Nephron progenitor cell (in vitro differentiated cells): ENCODE measurements at regions not wholly inside any gene's neighbourhood (a gene's known extent, or its start where the extent isn't known, plus 50 kb on each side); places are given as distances from the start of the nearest gene placed in this dataset.

Experiments
- DNase-seq: peaks from one replicate; pipeline ENCODE4 v3.0.0; 2021
- H3K27ac Mint-ChIP-seq: 2 replicates; pipeline ENCODE4 v1.8.0; 2021; ENCODE audit warnings: mild to moderate bottlenecking, moderate library complexity, mixed read lengths
- H3K27me3 Mint-ChIP-seq: 2 replicates; pipeline ENCODE4 v1.8.0; 2021; ENCODE audit warnings: mild to moderate bottlenecking, low read depth, mixed read lengths; ENCODE audit not compliant: poor library complexity
- H3K36me3 Mint-ChIP-seq: 2 replicates; pipeline ENCODE4 v1.8.0; 2021; ENCODE audit warnings: low read depth, mixed read lengths
- H3K4me1 Mint-ChIP-seq: 2 replicates; pipeline ENCODE4 v1.8.0; 2021; ENCODE audit warnings: mixed read lengths
- H3K4me3 Mint-ChIP-seq: 2 replicates; pipeline ENCODE4 v1.8.0; 2021; ENCODE audit warnings: mild to moderate bottlenecking, moderate library complexity, mixed read lengths
- H3K9me3 Mint-ChIP-seq: 2 replicates; pipeline ENCODE4 v1.8.0; 2021; ENCODE audit warnings: mild to moderate bottlenecking, moderate library complexity, mixed read lengths
- TF ChIP-seq, protein P1 (sequence below): fragments of 200-600 bp; sonication (generic); IDR thresholded peaks from 2 replicates; pipeline ENCODE4 v1.5.0; 2021; ENCODE audit warnings: antibody characterized with exemption

DNA sequence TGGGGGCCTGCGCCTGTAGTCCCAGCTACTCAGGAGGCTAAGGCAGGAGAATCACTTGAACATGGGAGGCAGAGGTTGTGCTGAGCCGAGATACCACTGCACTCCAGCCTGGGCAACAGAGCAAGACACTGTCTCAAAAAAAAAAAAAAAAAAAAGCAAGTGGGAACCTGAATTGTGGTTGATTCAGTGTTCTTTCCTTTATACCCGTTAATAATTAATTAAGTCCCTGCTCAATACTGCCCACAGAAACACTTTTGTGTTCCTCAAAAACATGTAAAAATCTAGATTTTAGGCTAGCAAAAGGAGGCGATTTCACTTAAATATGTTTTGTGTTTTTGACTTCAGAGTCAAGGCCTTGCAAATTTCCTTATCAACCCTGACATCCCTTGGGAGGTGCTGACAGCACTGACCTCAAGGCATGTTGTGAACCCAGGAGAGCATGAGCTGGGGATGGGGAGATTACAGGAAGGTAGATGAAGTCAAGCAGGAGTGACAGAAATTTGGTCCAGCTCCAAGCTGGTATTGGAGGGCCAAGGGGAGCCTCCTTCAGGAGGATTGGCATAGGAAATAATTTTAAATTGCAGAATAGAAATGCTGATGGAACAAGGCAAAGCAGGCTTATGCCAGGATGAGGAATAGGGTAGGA lies 89.0 kb upstream of the PNPT1 start:
- Mint-ChIP-seq H3K27me3 (peaks cover 4% of the 10 kb centered on the region), H3K4me3 (no peak overlapping the region), H3K9me3 (no peaks in the 10 kb centered on the region), H3K36me3 (no peaks in the 10 kb centered on the region), H3K4me1 (no peaks in the 10 kb centered on the region), H3K27ac (no peak overlapping the region)
- no peak for DNase-seq
- TF ChIP-seq, protein P1, sequence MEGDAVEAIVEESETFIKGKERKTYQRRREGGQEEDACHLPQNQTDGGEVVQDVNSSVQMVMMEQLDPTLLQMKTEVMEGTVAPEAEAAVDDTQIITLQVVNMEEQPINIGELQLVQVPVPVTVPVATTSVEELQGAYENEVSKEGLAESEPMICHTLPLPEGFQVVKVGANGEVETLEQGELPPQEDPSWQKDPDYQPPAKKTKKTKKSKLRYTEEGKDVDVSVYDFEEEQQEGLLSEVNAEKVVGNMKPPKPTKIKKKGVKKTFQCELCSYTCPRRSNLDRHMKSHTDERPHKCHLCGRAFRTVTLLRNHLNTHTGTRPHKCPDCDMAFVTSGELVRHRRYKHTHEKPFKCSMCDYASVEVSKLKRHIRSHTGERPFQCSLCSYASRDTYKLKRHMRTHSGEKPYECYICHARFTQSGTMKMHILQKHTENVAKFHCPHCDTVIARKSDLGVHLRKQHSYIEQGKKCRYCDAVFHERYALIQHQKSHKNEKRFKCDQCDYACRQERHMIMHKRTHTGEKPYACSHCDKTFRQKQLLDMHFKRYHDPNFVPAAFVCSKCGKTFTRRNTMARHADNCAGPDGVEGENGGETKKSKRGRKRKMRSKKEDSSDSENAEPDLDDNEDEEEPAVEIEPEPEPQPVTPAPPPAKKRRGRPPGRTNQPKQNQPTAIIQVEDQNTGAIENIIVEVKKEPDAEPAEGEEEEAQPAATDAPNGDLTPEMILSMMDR = no peak

GRCh38 chr2:55781542-55781941 lies 87.9 kb upstream of the PNPT1 start:
- Mint-ChIP-seq H3K36me3 (no peaks in the 10 kb centered on the region), H3K27ac (no peak overlapping the region), H3K4me1 (no peaks in the 10 kb centered on the region), H3K9me3 (no peaks in the 10 kb centered on the region), H3K4me3 (no peak overlapping the region), H3K27me3 (peaks cover 4% of the 10 kb centered on the region)
- no peak for DNase-seq
- TF ChIP-seq, protein P1 = no peak

DNA sequence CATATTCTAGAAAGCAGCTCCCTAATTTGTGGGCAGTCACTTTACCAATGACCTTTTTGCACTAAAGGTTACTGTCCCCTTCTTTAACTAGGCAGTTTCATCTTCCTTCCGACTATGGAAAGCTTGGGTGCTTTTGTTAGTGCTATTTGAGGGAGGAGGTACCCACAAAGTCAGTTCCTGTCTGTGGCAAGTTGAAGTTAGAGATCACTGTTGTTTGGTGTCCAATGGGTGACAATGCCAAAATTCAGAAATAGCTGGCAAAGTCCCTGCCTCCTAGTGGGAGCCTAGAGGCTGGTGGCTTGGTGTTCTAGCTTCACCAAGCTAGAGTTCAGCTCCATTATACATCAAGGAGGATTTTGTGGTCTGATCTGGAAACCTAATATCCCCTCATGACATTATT lies 87.1 kb upstream of the PNPT1 start:
- no peak overlapping the region for H3K27ac Mint-ChIP-seq
- peaks cover 4% of the 10 kb centered on the region for H3K27me3 Mint-ChIP-seq
- H3K36me3 Mint-ChIP-seq = no peaks in the 10 kb centered on the region
- TF ChIP-seq, protein P1 = no peak
- no peaks in the 10 kb centered on the region for H3K4me1 Mint-ChIP-seq
- DNase-seq = no peak
- H3K4me3 Mint-ChIP-seq = no peak overlapping the region
- no peaks in the 10 kb centered on the region for H3K9me3 Mint-ChIP-seq

GRCh38 chr2:55779459-55780421 lies 86.1 kb upstream of the PNPT1 start:
- TF ChIP-seq, protein P1 = no peak
- peaks cover 7% of the 10 kb centered on the region for H3K9me3 Mint-ChIP-seq
- H3K27ac Mint-ChIP-seq = no peak overlapping the region
- H3K36me3 Mint-ChIP-seq = peaks cover 5% of the 10 kb centered on the region
- no peaks in the 10 kb centered on the region for H3K4me1 Mint-ChIP-seq
- no peak for DNase-seq
- peaks cover 4% of the 10 kb centered on the region for H3K27me3 Mint-ChIP-seq
- no peak overlapping the region for H3K4me3 Mint-ChIP-seq

DNA sequence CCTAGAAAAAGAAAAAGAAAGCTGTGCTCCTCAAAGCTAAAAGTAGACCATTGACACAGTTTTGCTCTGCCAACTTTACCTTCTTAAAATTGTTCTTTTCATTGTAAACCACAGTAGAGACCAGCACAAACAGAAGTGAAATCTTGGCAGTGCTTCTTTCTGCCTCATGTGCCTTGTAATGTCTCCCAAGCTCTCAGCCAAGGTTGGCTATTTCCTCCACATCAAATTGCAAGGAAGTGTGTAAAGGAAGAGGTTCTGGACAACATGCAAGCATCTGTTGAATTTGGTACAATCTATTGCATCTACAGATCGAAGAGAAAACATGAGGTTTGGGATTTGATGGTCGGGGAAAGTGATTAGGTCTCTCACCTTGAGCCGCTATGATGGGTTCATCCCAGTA lies 83.3 kb upstream of the PNPT1 start:
- Mint-ChIP-seq H3K4me3 (no peak overlapping the region), H3K9me3 (peaks cover 19% of the 10 kb centered on the region), H3K27ac (no peak overlapping the region), H3K36me3 (peaks cover 7% of the 10 kb centered on the region), H3K27me3 (no peaks in the 10 kb centered on the region), H3K4me1 (peaks cover 3% of the 10 kb centered on the region)
- TF ChIP-seq, protein P1 = no peak
- DNase-seq = no peak
